Transverse colon (tissue), 4 donors: ENCODE measurements at regions not wholly inside any gene's neighbourhood (a gene's known extent, or its start where the extent isn't known, plus 50 kb on each side); places are given as distances from the start of the nearest gene placed in this dataset.

ENCODE experiments used
- DNase-seq: peaks from one replicate; pipeline ENCODE4 v3.0.0-alpha.2; 2019
- H3K27ac ChIP-seq, 4 donors: fragments of 200-600 bp; sonication (generic); 2 replicates each; pipeline ENCODE4 v1.5.1; 2016 to 2018; ENCODE audit warnings: inconsistent platforms in 4 of 4
- H3K27me3 ChIP-seq: fragments of 200-600 bp; sonication (generic); 2 replicates; pipeline ENCODE4 v1.5.1; 2017; ENCODE audit warnings: inconsistent platforms
- H3K36me3 ChIP-seq, 4 donors: fragments of 200-600 bp; sonication (generic); 2 replicates each; pipeline ENCODE4 v1.5.1; 2017 to 2019; ENCODE audit warnings: inconsistent platforms in 4 of 4
- H3K4me1 ChIP-seq, 4 donors: fragments of 200-600 bp; sonication (generic); 2 replicates each; pipeline ENCODE4 v1.5.1; 2017 to 2020; ENCODE audit warnings: inconsistent platforms in 4 of 4
- H3K4me3 ChIP-seq, 4 donors: fragments of 200-600 bp; sonication (generic); 1 replicate in 1 of 4; 2 replicates in 3 of 4; pipeline versions ENCODE4 v1.5.1 to v1.6.1; 2017 to 2019; ENCODE audit warnings: inconsistent platforms in 4 of 4
- H3K9me3 ChIP-seq, 2 donors: fragments of 200-600 bp; sonication (generic); 2 replicates each; pipeline ENCODE4 v1.5.1; 2017 to 2019; ENCODE audit warnings: inconsistent platforms in 2 of 2
- EP300 ChIP-seq: sonication (generic); formaldehyde crosslinking; IDR thresholded peaks from one replicate; pipeline ENCODE4 v1.6.1; 2017; ENCODE audit warnings: antibody characterized with exemption, low read depth
- POLR2A ChIP-seq: fragments of 450-650 bp; IDR thresholded peaks from one replicate; pipeline ENCODE4 v1.6.1; 2016; ENCODE audit warnings: antibody characterized with exemption, mild to moderate bottlenecking, moderate library complexity
- POLR2AphosphoS5 ChIP-seq, 3 donors: sonication (generic); formaldehyde crosslinking; IDR thresholded peaks; one replicate each; pipeline ENCODE4 v1.6.1; 2016; ENCODE audit warnings: antibody characterized with exemption in 3 of 3
- WGBS, 2 donors: methylation state at CpG; one replicate each; pipeline ENCODE4 v1.1.5; 2018; ENCODE audit warnings: low coverage in 1 of 2; 5-methylcytosine and 5-hydroxymethylcytosine counted together
- in situ Hi-C, 4 donors: fragments of 200-750 bp; cut with MboI; loops; one replicate each; pipeline versions ENCODE4 v1.15.0 to v1.15.1; 2017; ENCODE audit warnings: low sequenced_read_pairs in 3 of 4, low pct_ligation_motif_present in 1 of 4, low pct_unique_long_range_greater_than_20kb in 1 of 4
- intact Hi-C: fragments of 100-400 bp; cut with DNase I; formaldehyde crosslinking; loops from one replicate; pipeline ENCODE4 v1.15.1; 2023; ENCODE audit warnings: low total_unique reads
- TF ChIP-seq, protein P1 (sequence below), 5 experiments: fragments of 200-600 bp in 3 of 5; fragments of 450-650 bp in 2 of 5; sonication (generic) in 3 of 5; IDR thresholded peaks; 1 replicate in 2 of 5; 2 replicates in 3 of 5; pipeline ENCODE4 v1.5.1; 2016 to 2017; ENCODE audit warnings: antibody characterized with exemption in 5 of 5, inconsistent platforms in 3 of 5, mild to moderate bottlenecking in 2 of 5, moderate library complexity in 1 of 5

DNA sequence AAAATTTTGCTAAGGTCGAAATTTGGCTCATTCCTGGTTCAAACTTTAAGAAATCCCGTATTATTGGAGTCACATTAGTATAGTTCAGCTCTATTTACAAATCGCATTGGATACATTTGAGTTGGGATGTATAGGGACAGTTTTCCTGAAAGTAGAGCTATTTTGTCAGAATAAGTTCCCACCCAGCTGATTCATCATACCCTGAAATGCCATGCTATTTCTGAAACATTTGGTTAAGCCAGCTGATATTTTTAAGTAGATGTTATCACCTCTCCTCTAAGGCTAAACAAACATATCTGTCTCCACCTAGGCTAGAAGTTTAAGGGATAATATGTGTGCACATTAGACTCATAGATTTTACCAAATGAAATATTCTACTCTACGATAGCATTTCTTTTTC, 226.2 kb upstream of the ARGLU1 start:
- in situ Hi-C loops = no loop called here
- WGBS, 2 donors = 63 to 67% methylated on average over 4 of the region's 4 CpGs

DNA sequence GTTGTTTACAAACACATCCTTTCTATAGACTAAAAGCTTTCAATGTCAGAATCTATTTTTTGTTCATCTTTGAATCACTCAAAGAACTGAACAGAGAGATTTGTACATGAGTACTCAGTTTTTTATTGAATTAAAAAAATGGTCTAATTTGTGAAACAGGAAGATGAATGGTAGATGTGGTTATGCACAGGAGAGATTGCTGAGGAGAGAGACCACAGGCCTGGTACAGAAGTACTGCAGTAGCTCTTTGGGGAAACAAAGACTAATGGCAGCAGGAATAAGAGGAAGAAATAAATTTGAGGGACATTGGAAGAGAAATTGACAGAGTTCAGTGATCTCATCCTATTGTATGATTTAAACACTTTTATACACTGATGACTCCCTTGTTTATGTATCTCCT, 222.0 kb upstream of the ARGLU1 start:
- no peaks in the 10 kb centered on the region for H3K36me3 ChIP-seq
- in situ Hi-C loops = no loop called here
- H3K4me3 ChIP-seq = no peak overlapping the region
- H3K27ac ChIP-seq = no peak overlapping the region
- no peaks in the 10 kb centered on the region for H3K27me3 ChIP-seq
- no peaks in the 10 kb centered on the region for H3K9me3 ChIP-seq
- TF ChIP-seq, protein P1, sequence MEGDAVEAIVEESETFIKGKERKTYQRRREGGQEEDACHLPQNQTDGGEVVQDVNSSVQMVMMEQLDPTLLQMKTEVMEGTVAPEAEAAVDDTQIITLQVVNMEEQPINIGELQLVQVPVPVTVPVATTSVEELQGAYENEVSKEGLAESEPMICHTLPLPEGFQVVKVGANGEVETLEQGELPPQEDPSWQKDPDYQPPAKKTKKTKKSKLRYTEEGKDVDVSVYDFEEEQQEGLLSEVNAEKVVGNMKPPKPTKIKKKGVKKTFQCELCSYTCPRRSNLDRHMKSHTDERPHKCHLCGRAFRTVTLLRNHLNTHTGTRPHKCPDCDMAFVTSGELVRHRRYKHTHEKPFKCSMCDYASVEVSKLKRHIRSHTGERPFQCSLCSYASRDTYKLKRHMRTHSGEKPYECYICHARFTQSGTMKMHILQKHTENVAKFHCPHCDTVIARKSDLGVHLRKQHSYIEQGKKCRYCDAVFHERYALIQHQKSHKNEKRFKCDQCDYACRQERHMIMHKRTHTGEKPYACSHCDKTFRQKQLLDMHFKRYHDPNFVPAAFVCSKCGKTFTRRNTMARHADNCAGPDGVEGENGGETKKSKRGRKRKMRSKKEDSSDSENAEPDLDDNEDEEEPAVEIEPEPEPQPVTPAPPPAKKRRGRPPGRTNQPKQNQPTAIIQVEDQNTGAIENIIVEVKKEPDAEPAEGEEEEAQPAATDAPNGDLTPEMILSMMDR (IDR thresholded peaks at IDR 0.05) = no peak
- no peak for TF ChIP-seq POLR2A
- no peak for TF ChIP-seq POLR2AphosphoS5 (IDR thresholded peaks at IDR 0.05)
- TF ChIP-seq EP300 = no peak
- no peak for DNase-seq
- H3K4me1 ChIP-seq = no peaks in the 10 kb centered on the region
- intact Hi-C loops = no loop called here

More for the DNA sequence above, 226.2 kb upstream of the ARGLU1 start:
- H3K4me3 ChIP-seq = no peak overlapping the region
- no peak for TF ChIP-seq EP300
- TF ChIP-seq, protein P1 (IDR thresholded peaks at IDR 0.05) = no peak
- TF ChIP-seq POLR2AphosphoS5 (IDR thresholded peaks at IDR 0.05) = no peak
- TF ChIP-seq POLR2A = no peak
- no peaks in the 10 kb centered on the region for H3K36me3 ChIP-seq
- H3K27ac ChIP-seq = no peak overlapping the region
- H3K27me3 ChIP-seq = no peaks in the 10 kb centered on the region
- no peaks in the 10 kb centered on the region for H3K4me1 ChIP-seq
- H3K9me3 ChIP-seq = no peaks in the 10 kb centered on the region
- DNase-seq = no peak
- intact Hi-C loops = no loop called here

GRCh38 chr13:106786006-106786563, 218.1 kb upstream of the ARGLU1 start:
- DNase-seq = no peak
- no peak overlapping the region for H3K27ac ChIP-seq
- TF ChIP-seq EP300 (no peak), POLR2A (no peak), POLR2AphosphoS5 (IDR thresholded peaks at IDR 0.05) (no peak)
- TF ChIP-seq, protein P1 (IDR thresholded peaks at IDR 0.05) = no peak
- H3K9me3 ChIP-seq = no peaks in the 10 kb centered on the region
- WGBS, 2 donors = 27 to 63% methylated on average over 5 of the region's 5 CpGs
- in situ Hi-C loops = no loop called here
- no peaks in the 10 kb centered on the region for H3K27me3 ChIP-seq
- H3K4me3 ChIP-seq = no peak overlapping the region
- no peaks in the 10 kb centered on the region for H3K36me3 ChIP-seq
- H3K4me1 ChIP-seq = no peaks in the 10 kb centered on the region
- intact Hi-C loops = no loop called here

DNA sequence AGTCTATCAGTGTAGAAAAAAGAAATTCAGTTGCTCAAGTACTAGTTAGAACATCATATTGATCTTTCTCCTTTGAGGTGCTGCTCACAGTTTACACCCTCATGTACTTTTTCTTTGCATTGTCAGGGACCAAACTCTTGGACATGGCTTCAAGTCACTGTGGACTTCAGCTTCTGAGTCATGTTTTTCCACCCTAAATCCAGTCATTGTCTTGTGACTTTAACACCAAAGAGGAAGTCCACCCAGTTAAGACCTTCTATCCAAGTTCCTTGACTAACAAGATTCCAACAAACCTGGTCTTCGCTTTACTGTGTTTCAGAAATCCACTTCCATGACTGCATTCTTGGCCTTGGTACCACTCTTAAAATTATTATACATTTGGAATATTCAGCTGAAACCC, 206.7 kb upstream of the ARGLU1 start:
- Histone ChIP-seq H3K27me3 (no peaks in the 10 kb centered on the region), H3K27ac (no peak overlapping the region), H3K36me3 (no peaks in the 10 kb centered on the region), H3K4me3 (no peak overlapping the region), H3K4me1 (no peaks in the 10 kb centered on the region), H3K9me3 (no peaks in the 10 kb centered on the region)
- intact Hi-C loops = no loop called here
- TF ChIP-seq EP300 (no peak), POLR2A (no peak), POLR2AphosphoS5 (IDR thresholded peaks at IDR 0.05) (no peak)
- TF ChIP-seq, protein P1 (IDR thresholded peaks at IDR 0.05) = no peak
- in situ Hi-C loops = no loop called here
- no peak for DNase-seq
- WGBS, 2 donors = 97 to 100% methylated on average over 1 of the region's 1 CpG
